Fibroblast of villous mesenchyme (primary cell): ENCODE measurements at regions not wholly inside any gene's neighbourhood (a gene's known extent, or its start where the extent isn't known, plus 50 kb on each side); places are given as distances from the start of the nearest gene placed in this dataset.

Source experiments
- DNase-seq: peaks from one replicate; pipeline ENCODE4 v3.0.0-alpha.2; 2010; ENCODE audit warnings: low read depth
- H3K4me3 ChIP-seq: 2 replicates; pipeline ENCODE4 v1.5.1; 2011; ENCODE audit warnings: low read depth, mild to moderate bottlenecking, low read length
- TF ChIP-seq, protein P1 (sequence below): IDR thresholded peaks from 2 replicates; pipeline ENCODE4 v1.5.1; 2012; ENCODE audit warnings: low read depth, mild to moderate bottlenecking, low read length; ENCODE audit not compliant: insufficient read depth

GRCh38 chr18:73613706-73614340 lies 533.8 kb downstream of the FBXO15 start:
- DNase-seq = peak; percentile 14
- H3K4me3 ChIP-seq = no peak overlapping the region
- TF ChIP-seq, protein P1, sequence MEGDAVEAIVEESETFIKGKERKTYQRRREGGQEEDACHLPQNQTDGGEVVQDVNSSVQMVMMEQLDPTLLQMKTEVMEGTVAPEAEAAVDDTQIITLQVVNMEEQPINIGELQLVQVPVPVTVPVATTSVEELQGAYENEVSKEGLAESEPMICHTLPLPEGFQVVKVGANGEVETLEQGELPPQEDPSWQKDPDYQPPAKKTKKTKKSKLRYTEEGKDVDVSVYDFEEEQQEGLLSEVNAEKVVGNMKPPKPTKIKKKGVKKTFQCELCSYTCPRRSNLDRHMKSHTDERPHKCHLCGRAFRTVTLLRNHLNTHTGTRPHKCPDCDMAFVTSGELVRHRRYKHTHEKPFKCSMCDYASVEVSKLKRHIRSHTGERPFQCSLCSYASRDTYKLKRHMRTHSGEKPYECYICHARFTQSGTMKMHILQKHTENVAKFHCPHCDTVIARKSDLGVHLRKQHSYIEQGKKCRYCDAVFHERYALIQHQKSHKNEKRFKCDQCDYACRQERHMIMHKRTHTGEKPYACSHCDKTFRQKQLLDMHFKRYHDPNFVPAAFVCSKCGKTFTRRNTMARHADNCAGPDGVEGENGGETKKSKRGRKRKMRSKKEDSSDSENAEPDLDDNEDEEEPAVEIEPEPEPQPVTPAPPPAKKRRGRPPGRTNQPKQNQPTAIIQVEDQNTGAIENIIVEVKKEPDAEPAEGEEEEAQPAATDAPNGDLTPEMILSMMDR = no peak

DNA sequence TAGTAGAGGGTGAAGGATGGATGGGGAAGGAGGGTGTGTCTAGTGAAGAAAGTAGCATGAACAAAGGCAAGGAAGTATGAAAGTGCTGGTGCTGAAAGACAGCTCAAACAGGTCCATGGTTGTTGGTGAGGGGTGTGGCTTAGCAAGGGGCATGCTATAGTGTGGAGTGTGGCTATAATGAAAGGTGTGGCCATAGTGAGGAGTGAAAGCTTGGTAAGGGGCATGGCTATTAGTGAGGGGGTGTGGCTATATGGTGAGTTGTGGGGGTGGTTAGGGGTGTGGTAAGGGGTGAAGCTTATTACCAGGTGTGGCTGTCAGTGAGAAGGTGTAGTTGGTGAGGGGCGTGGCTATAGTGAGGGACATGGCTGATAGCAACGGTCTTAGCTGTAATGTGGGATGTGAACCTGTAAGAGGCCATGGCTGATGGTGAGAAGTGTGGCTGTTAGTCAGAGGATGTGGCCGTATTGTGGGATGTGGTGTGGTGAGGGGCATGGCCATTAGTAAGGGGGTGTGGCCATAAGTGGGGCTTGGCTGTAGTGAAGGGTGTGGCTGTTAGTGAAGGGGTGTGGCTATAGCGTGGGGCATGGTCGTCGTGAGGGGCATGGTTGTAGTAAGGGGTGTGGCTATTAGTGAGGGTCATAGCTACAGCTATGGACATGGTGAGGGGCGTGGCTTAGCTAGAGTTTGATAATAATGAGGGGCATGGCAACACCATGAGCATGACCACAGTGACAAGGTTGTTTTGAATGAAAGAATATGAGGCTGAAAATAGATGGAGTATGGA lies 549.6 kb downstream of the FBXO15 start:
- no peak overlapping the region for H3K4me3 ChIP-seq
- TF ChIP-seq, protein P1 = no peak
- DNase-seq = no peak

DNA sequence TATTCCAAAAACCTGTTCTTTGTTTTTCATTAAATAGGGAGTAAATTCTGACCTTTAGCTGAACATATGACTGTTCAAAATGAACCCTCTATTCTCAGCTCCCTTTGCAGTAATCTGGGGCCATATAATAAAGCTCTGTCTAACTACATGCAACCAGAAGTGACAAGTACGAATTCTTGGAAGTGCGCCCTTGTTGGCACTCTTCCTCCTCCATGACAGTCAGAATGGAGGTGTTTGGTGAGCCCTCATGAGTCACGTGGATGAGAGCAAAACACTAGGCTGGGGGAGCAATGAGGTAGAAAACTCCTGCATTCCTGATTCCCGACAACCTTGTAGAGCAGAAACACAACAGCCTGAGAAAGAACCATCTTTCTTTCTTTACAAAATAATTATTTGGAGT lies 552.9 kb downstream of the FBXO15 start:
- TF ChIP-seq, protein P1 = no peak
- no peak overlapping the region for H3K4me3 ChIP-seq
- DNase-seq = no peak

DNA sequence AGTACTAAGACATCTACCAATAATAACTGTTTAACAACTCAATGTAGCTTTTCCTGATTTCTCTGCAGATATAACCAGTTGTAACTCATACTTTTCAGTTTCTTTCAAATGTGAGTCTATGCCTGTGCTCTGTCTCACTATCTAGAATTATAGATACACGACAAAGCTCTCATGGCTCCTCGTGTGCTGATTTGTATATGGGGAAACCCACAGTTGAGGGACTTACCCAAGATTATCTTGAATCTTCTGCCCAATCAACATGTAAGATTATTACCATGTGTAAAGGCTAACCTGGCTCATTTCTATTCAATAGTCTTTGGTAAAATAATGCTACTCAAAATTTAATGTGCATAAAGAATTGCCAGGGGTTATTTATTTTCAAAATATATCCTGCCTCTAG lies 554.4 kb downstream of the FBXO15 start:
- no peak for DNase-seq
- H3K4me3 ChIP-seq = no peak overlapping the region
- TF ChIP-seq, protein P1 = no peak

DNA sequence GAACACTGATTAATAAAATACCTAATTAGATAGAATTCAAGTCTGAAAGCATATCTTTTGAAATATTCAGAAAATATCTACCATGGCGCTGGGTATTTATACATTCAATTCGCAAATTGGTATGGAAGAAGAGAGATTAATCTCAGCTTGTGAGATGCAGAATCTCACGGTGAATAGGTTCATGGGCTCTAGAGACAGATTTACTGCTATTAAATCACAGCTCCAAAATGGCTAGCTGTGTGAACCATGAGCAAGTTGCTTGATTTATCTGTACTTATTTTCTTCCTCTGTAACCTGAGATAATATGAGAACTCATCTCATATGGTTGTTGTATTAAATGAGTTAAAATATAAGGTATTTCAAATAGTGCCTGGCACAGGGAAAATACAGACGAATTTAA lies 556.7 kb downstream of the FBXO15 start:
- TF ChIP-seq, protein P1 = no peak
- no peak overlapping the region for H3K4me3 ChIP-seq
- no peak for DNase-seq

GRCh38 chr18:73579698-73580097 lies 567.9 kb downstream of the FBXO15 start:
- no peak for DNase-seq
- TF ChIP-seq, protein P1 = no peak
- H3K4me3 ChIP-seq = no peak overlapping the region
